ENCODE measurements at regions not wholly inside any gene's neighbourhood (a gene's known extent, or its start where the extent isn't known, plus 50 kb on each side); places are given as distances from the start of the nearest gene placed in this dataset.

DNA sequence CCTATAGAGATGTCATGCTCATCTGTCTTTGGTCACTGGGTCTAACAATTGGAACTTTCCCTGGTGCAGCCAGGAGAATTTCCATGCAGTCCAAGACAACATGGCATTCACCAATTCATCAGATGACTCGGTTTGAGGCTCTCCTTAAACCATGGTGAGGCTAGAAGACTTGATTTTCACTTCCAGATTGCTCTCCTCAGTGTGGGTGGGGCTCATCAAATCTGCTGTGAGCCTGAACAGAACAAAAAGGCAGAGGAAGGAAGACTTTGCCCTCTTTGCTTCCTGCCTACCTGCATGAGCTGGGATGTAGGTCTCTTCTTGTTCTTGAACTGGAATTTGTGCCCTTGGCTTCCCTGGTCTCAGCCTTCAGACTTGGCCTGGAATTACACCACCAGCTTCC lies 203.4 kb upstream of the TRIB2 start:
- peaks cover 4% of the 10 kb centered on the region for H3K4me1 ChIP-seq
- H3K9me3 ChIP-seq = no peaks in the 10 kb centered on the region
- H3K27me3 ChIP-seq = no peaks in the 10 kb centered on the region
- 91 to 100% methylated on average over 1 of the region's 1 CpG for WGBS, 2 donors
- no peaks in the 10 kb centered on the region for H3K36me3 ChIP-seq (ENCODE audit: low read depth, missing control alignments)
- H3K27ac ChIP-seq = no peak overlapping the region
- no peak for DNase-seq
- no peak overlapping the region for H3K4me3 ChIP-seq
- TF ChIP-seq POLR2A (IDR thresholded peaks at IDR 0.05) = no peak
- TF ChIP-seq, protein P1, sequence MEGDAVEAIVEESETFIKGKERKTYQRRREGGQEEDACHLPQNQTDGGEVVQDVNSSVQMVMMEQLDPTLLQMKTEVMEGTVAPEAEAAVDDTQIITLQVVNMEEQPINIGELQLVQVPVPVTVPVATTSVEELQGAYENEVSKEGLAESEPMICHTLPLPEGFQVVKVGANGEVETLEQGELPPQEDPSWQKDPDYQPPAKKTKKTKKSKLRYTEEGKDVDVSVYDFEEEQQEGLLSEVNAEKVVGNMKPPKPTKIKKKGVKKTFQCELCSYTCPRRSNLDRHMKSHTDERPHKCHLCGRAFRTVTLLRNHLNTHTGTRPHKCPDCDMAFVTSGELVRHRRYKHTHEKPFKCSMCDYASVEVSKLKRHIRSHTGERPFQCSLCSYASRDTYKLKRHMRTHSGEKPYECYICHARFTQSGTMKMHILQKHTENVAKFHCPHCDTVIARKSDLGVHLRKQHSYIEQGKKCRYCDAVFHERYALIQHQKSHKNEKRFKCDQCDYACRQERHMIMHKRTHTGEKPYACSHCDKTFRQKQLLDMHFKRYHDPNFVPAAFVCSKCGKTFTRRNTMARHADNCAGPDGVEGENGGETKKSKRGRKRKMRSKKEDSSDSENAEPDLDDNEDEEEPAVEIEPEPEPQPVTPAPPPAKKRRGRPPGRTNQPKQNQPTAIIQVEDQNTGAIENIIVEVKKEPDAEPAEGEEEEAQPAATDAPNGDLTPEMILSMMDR (IDR thresholded peaks at IDR 0.05) = no peak
- intact Hi-C loops (cut with DNase I; ENCODE audit: low total_unique reads) = no loop called here

DNA sequence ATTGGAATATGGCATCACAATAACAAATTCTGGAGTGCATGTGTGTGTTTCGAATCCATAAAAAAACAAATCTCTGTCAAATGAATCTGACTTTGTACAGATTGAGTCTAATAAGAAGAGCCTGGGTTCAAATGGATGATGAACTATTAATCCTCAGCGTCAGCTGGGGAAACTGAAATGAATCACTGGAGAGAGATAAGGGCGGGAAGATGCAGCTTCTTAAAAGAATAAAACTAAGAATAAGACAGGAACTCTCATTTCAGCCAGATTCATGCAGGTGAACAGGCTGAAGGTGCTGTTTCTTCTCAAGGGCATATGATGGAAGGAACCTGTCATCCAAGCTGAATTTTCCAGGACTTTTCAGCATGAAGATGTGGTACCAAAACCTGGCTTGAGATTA lies 202.6 kb upstream of the TRIB2 start:
- Histone ChIP-seq H3K27ac (no peak overlapping the region), H3K4me3 (no peak overlapping the region), H3K4me1 (peaks cover 4% of the 10 kb centered on the region), H3K36me3 (ENCODE audit: low read depth, missing control alignments) (no peaks in the 10 kb centered on the region), H3K9me3 (no peaks in the 10 kb centered on the region), H3K27me3 (no peaks in the 10 kb centered on the region)
- intact Hi-C loops (cut with DNase I; ENCODE audit: low total_unique reads) = no loop called here
- no peak for TF ChIP-seq POLR2A (IDR thresholded peaks at IDR 0.05)
- TF ChIP-seq, protein P1 (IDR thresholded peaks at IDR 0.05) = no peak
- no peak for DNase-seq
- 73 to 82% methylated on average over 3 of the region's 3 CpGs for WGBS, 2 donors

DNA sequence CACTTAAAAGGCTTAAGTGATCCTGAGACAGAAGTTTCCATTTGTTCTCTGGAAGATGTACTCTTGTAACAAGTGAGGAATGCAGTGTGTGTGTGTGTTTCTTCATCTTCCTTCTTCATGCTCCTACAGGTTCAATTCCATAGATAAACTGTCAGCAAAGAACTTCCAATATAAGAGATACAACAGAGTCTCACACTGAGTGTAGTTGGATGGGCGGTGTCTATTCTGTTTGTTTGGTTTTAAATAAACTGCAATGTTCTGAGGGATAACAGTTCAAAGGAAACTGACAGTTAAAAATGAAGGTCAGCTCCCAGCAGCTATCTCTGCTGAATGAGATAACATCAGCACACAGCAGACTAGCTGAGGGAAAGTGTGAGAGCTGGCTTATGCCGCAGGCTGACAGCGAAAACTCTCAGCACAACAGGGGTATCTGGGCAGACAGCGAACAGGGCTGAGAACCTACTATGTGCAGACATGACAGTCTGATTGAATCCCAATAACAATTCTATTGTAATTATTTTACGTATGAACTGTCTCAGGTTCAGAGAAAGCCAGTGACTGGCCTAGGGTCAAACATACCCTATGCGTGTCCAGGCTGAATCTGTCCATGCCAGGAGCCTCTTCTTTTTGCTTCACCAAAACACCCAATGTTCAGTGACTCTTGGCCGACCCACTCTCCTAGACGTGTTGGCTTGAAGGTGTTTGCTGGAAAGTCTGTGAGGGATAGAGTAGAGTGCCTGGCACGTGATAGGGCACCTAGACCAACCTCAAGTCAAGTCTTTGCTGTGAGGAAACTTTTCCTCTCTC lies 201.9 kb upstream of the TRIB2 start:
- TF ChIP-seq, protein P1 (IDR thresholded peaks at IDR 0.05) = no peak
- TF ChIP-seq POLR2A (IDR thresholded peaks at IDR 0.05) = no peak
- Histone ChIP-seq H3K4me3 (no peak overlapping the region), H3K36me3 (ENCODE audit: low read depth, missing control alignments) (no peaks in the 10 kb centered on the region), H3K9me3 (no peaks in the 10 kb centered on the region), H3K27me3 (no peaks in the 10 kb centered on the region), H3K4me1 (peaks cover 4% of the 10 kb centered on the region), H3K27ac (peak overlapping the region in 1 of 2 donors; percentile 10)
- intact Hi-C loops (cut with DNase I; ENCODE audit: low total_unique reads) = no loop called here
- DNase-seq = no peak
- 71 to 79% methylated on average over 9 of the region's 9 CpGs for WGBS, 2 donors

DNA sequence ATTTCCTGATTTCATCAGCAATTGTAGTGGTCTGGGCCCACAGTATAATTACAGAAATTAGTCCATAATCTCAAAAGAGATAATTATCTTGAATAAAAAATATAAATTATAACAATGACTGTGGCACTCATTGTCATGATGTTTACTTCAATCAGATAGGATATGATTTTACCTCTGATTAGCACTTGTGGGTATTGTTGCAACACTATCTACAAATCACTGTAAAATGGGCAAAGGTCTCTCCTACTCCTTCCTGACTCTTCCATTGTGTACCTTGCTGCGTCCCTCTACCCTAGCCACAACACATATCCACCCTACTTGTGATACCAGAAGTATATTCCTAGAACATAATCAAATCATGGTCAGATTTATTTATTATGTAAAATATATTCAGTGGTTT lies 200.9 kb upstream of the TRIB2 start:
- peaks cover 4% of the 10 kb centered on the region for H3K4me1 ChIP-seq
- intact Hi-C loops (cut with DNase I; ENCODE audit: low total_unique reads) = no loop called here
- no peak for DNase-seq
- no peak overlapping the region for H3K4me3 ChIP-seq
- WGBS, 2 donors = 96 to 97% methylated on average over 1 of the region's 1 CpG
- no peak overlapping the region for H3K27ac ChIP-seq
- no peaks in the 10 kb centered on the region for H3K9me3 ChIP-seq
- no peaks in the 10 kb centered on the region for H3K36me3 ChIP-seq (ENCODE audit: low read depth, missing control alignments)
- no peaks in the 10 kb centered on the region for H3K27me3 ChIP-seq
- no peak for TF ChIP-seq POLR2A (IDR thresholded peaks at IDR 0.05)
- TF ChIP-seq, protein P1 (IDR thresholded peaks at IDR 0.05) = no peak
